Fibroblast of lung (primary cell): ENCODE measurements at regions not wholly inside any gene's neighbourhood (a gene's known extent, or its start where the extent isn't known, plus 50 kb on each side); places are given as distances from the start of the nearest gene placed in this dataset.

Experiments used
- DNase-seq, 2 donors: peaks; one replicate each; pipeline versions ENCODE4 v3.0.0 to v3.0.0-alpha.2; 2010; ENCODE audit warnings: low read depth in 2 of 2
- H2AFZ ChIP-seq: 2 replicates; pipeline ENCODE4 v1.5.1; 2012; ENCODE audit warnings: low read length, control low read depth, inconsistent platforms
- H3K27ac ChIP-seq: 2 replicates; pipeline ENCODE4 v1.5.1; 2011; ENCODE audit warnings: low read length, control low read depth; ENCODE audit not compliant: insufficient read depth
- H3K27me3 ChIP-seq: 2 replicates; pipeline ENCODE4 v1.5.1; 2011; ENCODE audit warnings: mild to moderate bottlenecking, low read length; ENCODE audit not compliant: control insufficient read depth, insufficient read depth
- H3K36me3 ChIP-seq: 2 replicates; pipeline ENCODE4 v1.5.1; 2011; ENCODE audit warnings: low read length; ENCODE audit not compliant: control insufficient read depth, insufficient read depth
- H3K4me1 ChIP-seq: 2 replicates; pipeline ENCODE4 v1.5.1; 2011; ENCODE audit warnings: low read length; ENCODE audit not compliant: control insufficient read depth, insufficient read depth; ENCODE audit errors: extremely low read depth
- H3K4me2 ChIP-seq: 2 replicates; pipeline ENCODE4 v1.5.1; 2011; ENCODE audit warnings: low read length, control low read depth; ENCODE audit not compliant: insufficient read depth; ENCODE audit errors: extremely low read depth
- H3K4me3 ChIP-seq, 4 experiments: fragments of 200-600 bp in 1 of 4; sonication (generic) in 1 of 4; replicated peaks in 1 of 4; 2 replicates each; pipeline ENCODE4 v1.5.1; 2011 to 2016; ENCODE audit warnings: low read length in 4 of 4, low read depth in 3 of 4, mild to moderate bottlenecking in 3 of 4, control low read depth in 2 of 4, inconsistent platforms in 1 of 4, mixed read lengths in 1 of 4; ENCODE audit not compliant: insufficient read depth in 1 of 4; ENCODE audit errors: control extremely low read depth in 1 of 4
- H3K79me2 ChIP-seq: 2 replicates; pipeline ENCODE4 v1.5.1; 2012; ENCODE audit warnings: mild to moderate bottlenecking, low read length, inconsistent platforms; ENCODE audit not compliant: control insufficient read depth, insufficient read depth
- H3K9ac ChIP-seq: 2 replicates; pipeline ENCODE4 v1.5.1; 2011; ENCODE audit warnings: mild to moderate bottlenecking, low read length, control low read depth; ENCODE audit not compliant: insufficient read depth
- H3K9me3 ChIP-seq: 2 replicates; pipeline ENCODE4 v1.5.1; 2012; ENCODE audit warnings: low read depth, low read length; ENCODE audit not compliant: control insufficient read depth, insufficient read depth
- H4K20me1 ChIP-seq: 2 replicates; pipeline ENCODE4 v1.5.1; 2011; ENCODE audit warnings: low read length; ENCODE audit not compliant: control insufficient read depth, insufficient read depth; ENCODE audit errors: extremely low read depth
- CTCF ChIP-seq, 2 donors: IDR thresholded peaks in 1 of 2; conservative IDR thresholded peaks in 1 of 2; 1 replicate in 1 of 2; 2 replicates in 1 of 2; pipeline ENCODE4 v1.5.1; 2011 to 2012; ENCODE audit warnings: low read length in 2 of 2, control low read depth in 1 of 2, inconsistent platforms in 1 of 2, low read depth in 1 of 2, mild to moderate bottlenecking in 1 of 2
- EZH2 ChIP-seq: IDR thresholded peaks from 2 replicates; pipeline ENCODE4 v1.5.1; 2012; ENCODE audit warnings: low read length, control low read depth, mild to moderate bottlenecking; ENCODE audit errors: missing control alignments

- no peak for TF ChIP-seq EZH2
- TF ChIP-seq CTCF (conservative IDR thresholded peaks at IDR 0.05 in 1 of 2, IDR thresholded peaks at IDR 0.05 in 1 of 2; ENCODE audit: low read depth in 1 of 2, low read length in 2 of 2), result no peak
- H2AFZ ChIP-seq, result no peak overlapping the region
Measured at GRCh38 chr4:161186750-161187149, 977.0 kb downstream of the FSTL5 start.

DNA sequence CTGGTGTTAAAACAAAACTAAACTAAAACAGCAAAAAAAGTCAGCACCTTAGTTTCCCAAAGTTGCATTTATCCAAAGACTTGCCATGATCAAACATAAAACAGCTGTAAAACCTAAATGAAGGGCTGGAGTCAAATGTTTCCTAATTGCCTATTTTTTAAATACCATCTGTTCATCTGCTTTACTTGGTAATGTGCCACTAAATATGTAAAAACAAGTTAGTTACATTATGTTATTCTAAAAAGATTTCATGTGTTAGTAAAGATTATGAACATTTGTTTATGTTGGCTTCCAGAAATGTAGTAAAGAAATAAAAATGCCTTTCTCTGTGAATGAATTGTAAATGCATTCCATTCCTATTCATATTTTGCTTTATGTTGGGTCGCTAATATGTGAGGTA lies 977.8 kb downstream of the FSTL5 start:
- peak in 1 of 2 donors; percentile 0 for DNase-seq
- H3K27me3 ChIP-seq, result no peaks in the 10 kb centered on the region
- H3K36me3 ChIP-seq, result no peaks in the 10 kb centered on the region
- H3K9ac ChIP-seq, result no peak overlapping the region
- no peaks in the 10 kb centered on the region for H4K20me1 ChIP-seq
- H3K4me1 ChIP-seq, result no peaks in the 10 kb centered on the region
- H3K4me3 ChIP-seq, result no peak overlapping the region
- TF ChIP-seq CTCF (conservative IDR thresholded peaks at IDR 0.05 in 1 of 2, IDR thresholded peaks at IDR 0.05 in 1 of 2; ENCODE audit: low read depth in 1 of 2, low read length in 2 of 2) (no peak), EZH2 (no peak)
- H2AFZ ChIP-seq, result no peak overlapping the region
- H3K27ac ChIP-seq, result no peak overlapping the region
- no peaks in the 10 kb centered on the region for H3K79me2 ChIP-seq
- no peak overlapping the region for H3K4me2 ChIP-seq
- no peaks in the 10 kb centered on the region for H3K9me3 ChIP-seq

More at GRCh38 chr4:161186750-161187149, 977.0 kb downstream of the FSTL5 start:
- H3K36me3 ChIP-seq, result no peaks in the 10 kb centered on the region
- DNase-seq, result no peak
- H3K27me3 ChIP-seq, result no peaks in the 10 kb centered on the region
- H3K4me3 ChIP-seq, result no peak overlapping the region
- no peaks in the 10 kb centered on the region for H3K4me1 ChIP-seq
- no peaks in the 10 kb centered on the region for H3K9me3 ChIP-seq
- no peak overlapping the region for H3K4me2 ChIP-seq
- no peaks in the 10 kb centered on the region for H4K20me1 ChIP-seq
- no peak overlapping the region for H3K27ac ChIP-seq
- H3K79me2 ChIP-seq, result no peaks in the 10 kb centered on the region
- no peak overlapping the region for H3K9ac ChIP-seq

DNA sequence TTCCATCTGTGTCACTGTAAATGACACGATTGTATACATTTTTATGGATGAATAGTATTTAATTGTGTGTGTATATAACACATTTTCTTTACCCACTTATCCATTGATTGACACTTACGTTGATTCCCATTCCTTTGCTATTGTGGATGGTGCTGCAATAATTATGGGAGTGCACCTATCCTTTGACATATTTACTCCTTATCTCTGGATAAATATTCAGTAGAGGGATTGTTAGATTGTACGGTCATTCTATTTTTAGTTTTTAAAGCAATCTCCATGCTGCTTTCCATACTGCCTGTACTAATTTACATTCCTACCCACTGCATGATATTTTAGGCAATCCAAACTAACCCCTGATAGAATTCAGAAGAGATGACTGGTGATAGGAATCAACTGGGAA lies 980.1 kb downstream of the FSTL5 start:
- no peaks in the 10 kb centered on the region for H3K36me3 ChIP-seq
- no peak overlapping the region for H3K9ac ChIP-seq
- no peaks in the 10 kb centered on the region for H4K20me1 ChIP-seq
- H3K27me3 ChIP-seq, result no peaks in the 10 kb centered on the region
- H3K4me1 ChIP-seq, result no peaks in the 10 kb centered on the region
- no peak overlapping the region for H3K4me3 ChIP-seq
- no peaks in the 10 kb centered on the region for H3K9me3 ChIP-seq
- no peak overlapping the region for H2AFZ ChIP-seq
- H3K79me2 ChIP-seq, result no peaks in the 10 kb centered on the region
- DNase-seq, result no peak
- no peak overlapping the region for H3K27ac ChIP-seq
- no peak for TF ChIP-seq CTCF (conservative IDR thresholded peaks at IDR 0.05 in 1 of 2, IDR thresholded peaks at IDR 0.05 in 1 of 2; ENCODE audit: low read depth in 1 of 2, low read length in 2 of 2)
- no peak for TF ChIP-seq EZH2
- H3K4me2 ChIP-seq, result no peak overlapping the region
